ENCODE measurements at regions not wholly inside any gene's neighbourhood (a gene's known extent, or its start where the extent isn't known, plus 50 kb on each side); places are given as distances from the start of the nearest gene placed in this dataset.
A peak's percentile ranks its signal among the peaks of the same experiment; 100 is the strongest.

DNA sequence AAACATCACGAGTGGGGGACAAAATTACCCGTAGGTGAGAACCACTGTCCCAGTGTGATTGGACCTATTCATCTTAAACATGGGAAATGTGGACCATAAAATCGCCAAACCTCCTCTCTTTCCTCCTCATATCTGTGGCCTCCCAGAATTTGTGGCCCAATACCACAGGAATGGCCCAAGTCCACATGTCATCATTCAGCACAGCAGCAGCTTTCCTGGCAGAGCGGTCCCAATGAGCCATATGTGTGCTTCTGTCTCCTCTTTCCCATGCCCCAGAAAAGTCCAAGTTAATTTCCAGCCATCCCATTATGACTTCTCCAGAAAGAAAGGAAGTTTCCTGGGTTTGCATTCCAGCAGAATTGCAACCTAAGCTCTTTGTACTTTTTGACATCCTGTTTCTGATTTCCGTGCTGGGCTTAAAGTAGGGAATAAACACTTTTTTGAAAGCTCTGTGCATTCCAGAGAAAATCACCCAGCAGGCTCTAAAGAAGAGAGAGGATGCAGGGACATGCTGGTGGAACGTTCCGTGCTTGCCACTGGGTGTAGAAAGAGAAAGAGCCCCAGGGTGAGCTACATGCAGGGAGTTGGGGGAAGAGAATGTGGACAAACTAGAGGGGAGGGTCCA is 259.4 kb upstream of the PROK2 start:
- Mint-ChIP-seq H3K4me3 (no peak overlapping the region), H3K27me3 (ENCODE audit: insufficient read depth) (peaks cover 5% of the 10 kb centered on the region), H3K36me3 (ENCODE audit: low read depth) (no peaks in the 10 kb centered on the region), H3K27ac (no peak overlapping the region), H3K9me3 (no peaks in the 10 kb centered on the region), H3K4me1 (ENCODE audit: low read depth) (no peaks in the 10 kb centered on the region)
- no peak for DNase-seq (ENCODE audit: low spot score)
- intact Hi-C loops (cut with micrococcal nuclease): no loop called here

DNA sequence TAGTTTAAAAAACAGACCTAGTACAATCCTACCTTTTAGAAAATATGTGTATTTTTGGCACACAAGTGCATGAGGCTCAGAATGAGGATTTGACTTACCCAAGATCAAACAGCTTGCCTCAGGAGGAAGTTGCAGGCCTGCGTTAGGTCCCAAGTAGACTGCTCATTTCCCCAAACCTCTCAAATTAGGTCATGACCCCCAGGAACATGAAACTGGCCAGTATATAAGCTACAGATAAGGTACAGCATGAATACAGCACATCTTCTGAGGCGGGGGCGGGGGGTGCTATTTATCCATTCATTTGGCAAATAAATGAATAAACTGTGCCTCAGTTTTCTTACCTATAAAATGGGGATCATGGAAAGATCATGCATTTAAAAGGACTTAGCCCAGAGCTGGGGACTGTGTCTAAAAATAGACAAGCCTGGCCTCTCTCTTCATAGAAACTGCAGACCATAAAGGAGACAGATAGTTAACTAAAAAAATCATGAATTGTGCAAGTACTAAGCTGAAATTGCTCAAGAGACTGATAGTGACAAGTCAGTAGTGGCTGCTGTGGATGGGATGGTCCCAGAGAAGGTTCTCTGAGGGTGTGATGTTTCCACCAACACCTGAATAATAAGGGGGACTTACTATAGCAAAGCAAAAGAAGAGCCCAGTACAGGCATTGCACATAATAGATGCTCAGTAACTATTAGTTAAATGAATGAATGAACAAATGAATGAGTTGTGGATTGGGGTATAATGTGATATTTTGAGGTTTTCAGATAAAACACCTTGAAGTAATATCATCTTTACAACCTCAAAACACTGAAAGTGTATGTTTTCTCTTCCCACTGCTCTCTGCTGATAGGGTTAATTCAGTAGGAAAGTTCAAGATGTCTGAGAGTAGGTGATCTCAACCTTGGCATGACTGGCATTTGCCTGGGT is 258.5 kb upstream of the PROK2 start:
- Mint-ChIP-seq H3K9me3 (no peaks in the 10 kb centered on the region), H3K4me1 (ENCODE audit: low read depth) (no peaks in the 10 kb centered on the region), H3K27me3 (ENCODE audit: insufficient read depth) (peaks cover 8% of the 10 kb centered on the region), H3K4me3 (no peak overlapping the region), H3K36me3 (ENCODE audit: low read depth) (no peaks in the 10 kb centered on the region), H3K27ac (no peak overlapping the region)
- DNase-seq (ENCODE audit: low spot score): no peak
- intact Hi-C loops (cut with micrococcal nuclease): no loop called here

DNA sequence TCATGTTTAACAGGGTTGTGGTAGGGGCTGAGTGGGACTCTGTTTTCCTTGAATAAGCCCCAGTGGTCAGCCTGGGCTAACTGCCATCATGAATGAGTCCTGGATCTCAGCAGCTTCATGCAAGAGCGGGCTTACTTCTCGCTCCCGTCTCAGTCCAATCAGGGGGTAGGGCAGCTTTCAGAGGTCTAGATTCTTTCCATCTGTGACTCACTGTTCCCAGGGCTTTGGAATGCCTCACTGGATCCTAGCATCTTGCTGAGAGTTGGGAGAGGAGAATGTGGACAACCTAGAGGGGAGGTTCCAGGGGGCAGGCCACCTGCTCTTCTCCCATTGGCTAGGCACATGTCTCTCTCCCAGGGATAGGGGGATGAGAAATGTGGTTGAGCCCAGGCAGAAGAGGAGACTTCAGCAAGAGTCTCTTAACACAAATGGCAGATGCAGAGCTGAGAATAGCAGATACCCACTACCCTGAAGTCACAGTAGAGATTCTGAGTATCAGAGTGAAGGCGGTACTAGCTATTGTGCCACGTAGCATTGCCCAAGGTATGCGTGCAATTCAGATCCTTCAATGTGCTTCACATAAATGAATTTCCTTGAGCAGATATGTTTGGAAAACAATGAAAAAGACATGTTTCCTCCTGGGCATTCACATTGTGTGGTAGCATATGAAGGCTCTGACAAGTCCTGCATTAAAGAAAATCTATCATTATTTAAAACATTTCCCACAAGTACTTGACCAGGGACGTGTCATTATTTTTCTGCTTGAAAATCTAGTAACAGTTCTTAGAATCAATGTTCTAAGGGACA is 257.7 kb upstream of the PROK2 start:
- H3K36me3 Mint-ChIP-seq (ENCODE audit: low read depth): no peaks in the 10 kb centered on the region
- H3K4me1 Mint-ChIP-seq (ENCODE audit: low read depth): no peaks in the 10 kb centered on the region
- DNase-seq (ENCODE audit: low spot score): no peak
- no peak overlapping the region for H3K27ac Mint-ChIP-seq
- H3K27me3 Mint-ChIP-seq (ENCODE audit: insufficient read depth): peaks cover 11% of the 10 kb centered on the region
- no peak overlapping the region for H3K4me3 Mint-ChIP-seq
- intact Hi-C loops (cut with micrococcal nuclease): no loop called here
- H3K9me3 Mint-ChIP-seq: peaks cover 6% of the 10 kb centered on the region

GRCh38 chr3:72041511-72041910 is 256.6 kb upstream of the PROK2 start:
- H3K9me3 Mint-ChIP-seq: peaks cover 9% of the 10 kb centered on the region
- H3K4me1 Mint-ChIP-seq (ENCODE audit: low read depth): no peaks in the 10 kb centered on the region
- H3K36me3 Mint-ChIP-seq (ENCODE audit: low read depth): peaks cover 2% of the 10 kb centered on the region
- intact Hi-C loops (cut with micrococcal nuclease): no loop called here
- no peak overlapping the region for H3K4me3 Mint-ChIP-seq
- no peak for DNase-seq (ENCODE audit: low spot score)
- peaks cover 14% of the 10 kb centered on the region for H3K27me3 Mint-ChIP-seq (ENCODE audit: insufficient read depth)
- no peak overlapping the region for H3K27ac Mint-ChIP-seq

DNA sequence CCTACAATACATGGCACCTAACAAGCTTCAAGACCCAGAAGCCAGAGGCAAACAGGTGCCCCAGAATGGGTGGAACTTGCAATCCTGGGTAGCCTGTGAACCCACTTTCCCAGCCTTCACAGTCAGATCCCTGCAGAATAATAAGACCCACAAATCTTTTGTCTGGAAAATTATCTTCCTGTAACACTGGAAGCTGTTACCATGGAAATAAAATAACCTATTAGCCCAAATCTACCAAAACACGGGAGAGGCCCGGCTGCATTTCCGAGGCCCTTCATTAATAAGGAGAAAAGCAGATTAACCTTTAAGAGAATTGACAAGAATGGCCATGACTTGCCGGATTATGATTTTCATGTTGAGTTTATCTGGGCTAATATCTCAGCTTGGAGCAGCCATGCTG is 256.1 kb upstream of the PROK2 start:
- peaks cover 16% of the 10 kb centered on the region for H3K27me3 Mint-ChIP-seq (ENCODE audit: insufficient read depth)
- peaks cover 9% of the 10 kb centered on the region for H3K9me3 Mint-ChIP-seq
- DNase-seq (ENCODE audit: low spot score): no peak

GRCh38 chr3:72039677-72040076 is 254.7 kb upstream of the PROK2 start:
- Mint-ChIP-seq H3K36me3 (ENCODE audit: low read depth) (peaks cover 2% of the 10 kb centered on the region), H3K27me3 (ENCODE audit: insufficient read depth) (peaks cover 16% of the 10 kb centered on the region)

More for the DNA sequence above, 256.1 kb upstream of the PROK2 start:
- Mint-ChIP-seq H3K27ac (no peak overlapping the region), H3K4me1 (ENCODE audit: low read depth) (no peaks in the 10 kb centered on the region), H3K4me3 (no peak overlapping the region), H3K36me3 (ENCODE audit: low read depth) (peaks cover 2% of the 10 kb centered on the region)
- intact Hi-C loops (cut with micrococcal nuclease): no loop called here

DNA sequence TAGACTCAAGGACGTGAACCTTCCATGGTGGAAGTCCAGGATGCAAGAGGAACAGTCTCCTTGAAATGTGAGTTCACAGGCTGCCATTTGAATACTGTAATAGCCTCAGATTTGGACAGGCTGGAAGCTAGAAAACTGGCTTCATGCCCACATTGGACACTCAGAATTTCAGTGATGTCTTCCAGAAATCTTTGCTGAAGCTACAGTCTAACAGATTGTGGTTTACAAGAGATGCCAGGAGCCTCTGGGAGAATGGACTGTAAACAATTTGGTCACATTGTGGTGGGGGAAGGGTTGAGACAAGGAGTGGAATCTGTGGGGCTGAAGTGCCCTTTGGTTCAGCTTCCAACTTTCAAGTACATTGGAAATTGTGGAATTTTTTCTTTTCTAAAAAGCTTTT is 252.0 kb upstream of the PROK2 start:
- intact Hi-C loops (cut with micrococcal nuclease): no loop called here

More at GRCh38 chr3:72039677-72040076, 254.7 kb upstream of the PROK2 start:
- DNase-seq (ENCODE audit: low spot score): no peak
- no peak overlapping the region for H3K4me3 Mint-ChIP-seq
- peaks cover under 1% of the 10 kb centered on the region for H3K4me1 Mint-ChIP-seq (ENCODE audit: low read depth)
- H3K9me3 Mint-ChIP-seq: peaks cover 9% of the 10 kb centered on the region
- no peak overlapping the region for H3K27ac Mint-ChIP-seq
- intact Hi-C loops (cut with micrococcal nuclease): no loop called here

GRCh38 chr3:72035606-72036005 is 250.7 kb upstream of the PROK2 start:
- Mint-ChIP-seq H3K4me3 (no peak overlapping the region), H3K27ac (no peak overlapping the region), H3K36me3 (ENCODE audit: low read depth) (peaks cover 5% of the 10 kb centered on the region), H3K27me3 (ENCODE audit: insufficient read depth) (peaks cover 17% of the 10 kb centered on the region), H3K4me1 (ENCODE audit: low read depth) (peaks cover 33% of the 10 kb centered on the region), H3K9me3 (peaks cover 9% of the 10 kb centered on the region)
- intact Hi-C loops (cut with micrococcal nuclease): no loop called here
- DNase-seq (ENCODE audit: low spot score): no peak

More for the DNA sequence above, 252.0 kb upstream of the PROK2 start:
- H3K36me3 Mint-ChIP-seq (ENCODE audit: low read depth): peaks cover 5% of the 10 kb centered on the region
- no peak overlapping the region for H3K4me3 Mint-ChIP-seq
- DNase-seq (ENCODE audit: low spot score): no peak
- peaks cover 9% of the 10 kb centered on the region for H3K9me3 Mint-ChIP-seq
- peaks cover 18% of the 10 kb centered on the region for H3K27me3 Mint-ChIP-seq (ENCODE audit: insufficient read depth)
- H3K27ac Mint-ChIP-seq: no peak overlapping the region
- H3K4me1 Mint-ChIP-seq (ENCODE audit: low read depth): peaks cover 24% of the 10 kb centered on the region

- no peak overlapping the region for H3K4me3 Mint-ChIP-seq
- no peak overlapping the region for H3K27ac Mint-ChIP-seq
- peaks cover 9% of the 10 kb centered on the region for H3K9me3 Mint-ChIP-seq
- no peak for DNase-seq (ENCODE audit: low spot score)
- peaks cover 5% of the 10 kb centered on the region for H3K36me3 Mint-ChIP-seq (ENCODE audit: low read depth)
- H3K27me3 Mint-ChIP-seq (ENCODE audit: insufficient read depth): peaks cover 13% of the 10 kb centered on the region
- peaks cover 33% of the 10 kb centered on the region for H3K4me1 Mint-ChIP-seq (ENCODE audit: low read depth)
- intact Hi-C loops (cut with micrococcal nuclease): loop anchor here (5.0 kb wide), 1 partner anchor 53 kb away; no protein-coding TSS in a partner anchor
Measured at GRCh38 chr3:72034986-72035385, 250.0 kb upstream of the PROK2 start.

- Mint-ChIP-seq H3K27ac (peak overlapping the region; percentile 9), H3K9me3 (peaks cover 9% of the 10 kb centered on the region)
- intact Hi-C loops (cut with micrococcal nuclease): loop anchor here (5.0 kb wide), 1 partner anchor 52 kb away; no protein-coding TSS in a partner anchor
Measured at GRCh38 chr3:72033666-72034428, 248.9 kb upstream of the PROK2 start.

DNA sequence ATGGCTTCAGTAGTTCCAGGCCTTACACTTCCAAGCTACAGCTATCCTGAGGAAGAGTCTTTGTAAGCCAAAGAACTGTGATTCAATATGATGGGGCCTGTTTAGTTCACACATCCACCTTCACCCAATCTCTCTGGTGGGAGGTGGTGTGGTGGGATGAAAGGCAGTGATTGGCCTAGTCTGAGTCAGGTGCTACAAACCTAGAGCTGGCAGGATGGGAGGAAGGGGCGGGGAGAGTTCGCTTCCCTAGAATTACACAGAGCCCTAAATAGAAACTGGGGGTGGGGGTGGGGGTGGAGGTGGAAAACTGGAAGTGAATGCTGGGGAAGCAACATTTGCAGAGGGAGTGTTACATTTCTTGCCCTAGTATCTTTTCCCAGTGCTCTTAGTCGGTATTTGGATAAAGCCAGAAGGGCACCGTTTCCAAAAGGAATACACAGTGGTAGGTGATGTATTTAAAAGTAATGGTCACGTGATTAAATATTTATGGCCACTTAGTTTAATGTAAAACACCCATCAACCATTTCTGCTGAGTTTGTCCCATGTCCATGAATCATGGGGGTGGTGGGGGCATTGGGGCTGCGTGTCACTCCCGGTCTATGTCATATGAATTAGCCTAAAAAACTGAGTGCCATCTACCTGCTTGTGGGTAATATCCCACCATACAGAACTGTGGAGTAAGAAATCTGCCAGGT is 247.6 kb upstream of the PROK2 start:
- Mint-ChIP-seq H3K27ac (peak overlapping the region; percentile 36), H3K9me3 (peaks cover 3% of the 10 kb centered on the region), H3K4me3 (no peak overlapping the region), H3K4me1 (ENCODE audit: low read depth) (peaks cover 33% of the 10 kb centered on the region), H3K27me3 (ENCODE audit: insufficient read depth) (peaks cover 7% of the 10 kb centered on the region), H3K36me3 (ENCODE audit: low read depth) (peaks cover 5% of the 10 kb centered on the region)
- intact Hi-C loops (cut with micrococcal nuclease): loop anchor here (5.0 kb wide), 1 partner anchor 50 kb away; no protein-coding TSS in a partner anchor
- DNase-seq (ENCODE audit: low spot score): no peak

More at GRCh38 chr3:72033666-72034428, 248.9 kb upstream of the PROK2 start:
- H3K4me3 Mint-ChIP-seq: no peak overlapping the region
- H3K27me3 Mint-ChIP-seq (ENCODE audit: insufficient read depth): peaks cover 13% of the 10 kb centered on the region
- H3K36me3 Mint-ChIP-seq (ENCODE audit: low read depth): peaks cover 5% of the 10 kb centered on the region
- H3K4me1 Mint-ChIP-seq (ENCODE audit: low read depth): peaks cover 33% of the 10 kb centered on the region
- DNase-seq (ENCODE audit: low spot score): no peak

All from activated T-helper 1 cell treated with anti-CD3 and anti-CD28 coated beads, Interleukin-12 subunit alpha, Interleukin-12 subunit beta, Interleukin-2, Interleukin-4 antibody, amounts not matched to agents 30 ng/mL and 10 ng/mL and 1 ng/mL, durations not matched to agents 14 hours and 24 hours and 36 hours (primary cell).